Central memory CD8-positive, alpha-beta T cell (primary cell): ENCODE measurements at regions not wholly inside any gene's neighbourhood (a gene's known extent, or its start where the extent isn't known, plus 50 kb on each side); places are given as distances from the start of the nearest gene placed in this dataset.
"Not testable (repeated sequence)": the region's sequence is repeated elsewhere in the genome, so short reads cannot be mapped to it uniquely, and the experiment has no call there.

Source experiments
- ATAC-seq: fragments of 150-1000 bp; cut with Tn5 transposase; replicated peaks from 2 replicates; pipeline ENCODE4 v1.10.0; 2022; ENCODE audit warnings: mild to moderate bottlenecking, moderate FRiP score, moderate number of reproducible peaks; ENCODE audit not compliant: poor library complexity, severe bottlenecking; ENCODE audit errors: extremely low read depth
- DNase-seq, 2 donors: peaks; one replicate each; pipeline ENCODE4 v3.0.0; 2021; ENCODE audit warnings: low spot score in 2 of 2
- H3K27ac Mint-ChIP-seq: one replicate; pipeline ENCODE4 v1.8.0; 2022; ENCODE audit warnings: low read depth, mild to moderate bottlenecking, moderate library complexity, mixed read lengths
- H3K27me3 Mint-ChIP-seq: one replicate; pipeline ENCODE4 v1.8.0; 2022; ENCODE audit warnings: mixed read lengths
- H3K36me3 Mint-ChIP-seq: one replicate; pipeline ENCODE4 v1.8.0; 2022; ENCODE audit warnings: mild to moderate bottlenecking, moderate library complexity, mixed read lengths; ENCODE audit not compliant: insufficient read depth
- H3K4me1 Mint-ChIP-seq: one replicate; pipeline ENCODE4 v1.8.0; 2022; ENCODE audit warnings: mixed read lengths
- H3K4me3 Mint-ChIP-seq: one replicate; pipeline ENCODE4 v1.8.0; 2022; ENCODE audit warnings: mild to moderate bottlenecking, moderate library complexity, mixed read lengths
- H3K9me3 Mint-ChIP-seq: one replicate; pipeline ENCODE4 v1.8.0; 2022; ENCODE audit warnings: mixed read lengths

DNA sequence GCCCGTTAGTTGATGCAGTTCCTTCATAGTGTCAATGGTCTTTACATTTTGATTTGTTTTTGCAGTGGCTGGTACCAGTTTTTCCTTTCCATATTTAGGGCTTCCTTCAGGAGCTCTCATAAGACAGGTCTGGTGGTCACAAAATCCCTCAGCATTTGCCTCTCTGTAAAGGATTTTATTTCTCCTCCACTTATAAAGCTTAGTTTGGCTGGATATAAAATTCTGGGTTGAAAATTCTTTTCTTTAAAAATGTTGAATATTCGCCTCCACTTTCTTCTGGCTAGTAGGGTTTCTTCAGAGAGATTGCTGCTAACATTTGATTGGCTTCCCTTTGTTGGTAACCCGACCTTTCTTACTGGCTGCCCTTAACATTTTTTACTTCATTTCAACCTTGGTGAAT, 260.9 kb downstream of the FOXG1 start:
- not testable (repeated sequence) for H3K4me1 Mint-ChIP-seq, ATAC-seq, DNase-seq, H3K36me3 Mint-ChIP-seq, H3K27me3 Mint-ChIP-seq, H3K27ac Mint-ChIP-seq, H3K4me3 Mint-ChIP-seq
- peaks cover 36% of the 10 kb centered on the region for H3K9me3 Mint-ChIP-seq

DNA sequence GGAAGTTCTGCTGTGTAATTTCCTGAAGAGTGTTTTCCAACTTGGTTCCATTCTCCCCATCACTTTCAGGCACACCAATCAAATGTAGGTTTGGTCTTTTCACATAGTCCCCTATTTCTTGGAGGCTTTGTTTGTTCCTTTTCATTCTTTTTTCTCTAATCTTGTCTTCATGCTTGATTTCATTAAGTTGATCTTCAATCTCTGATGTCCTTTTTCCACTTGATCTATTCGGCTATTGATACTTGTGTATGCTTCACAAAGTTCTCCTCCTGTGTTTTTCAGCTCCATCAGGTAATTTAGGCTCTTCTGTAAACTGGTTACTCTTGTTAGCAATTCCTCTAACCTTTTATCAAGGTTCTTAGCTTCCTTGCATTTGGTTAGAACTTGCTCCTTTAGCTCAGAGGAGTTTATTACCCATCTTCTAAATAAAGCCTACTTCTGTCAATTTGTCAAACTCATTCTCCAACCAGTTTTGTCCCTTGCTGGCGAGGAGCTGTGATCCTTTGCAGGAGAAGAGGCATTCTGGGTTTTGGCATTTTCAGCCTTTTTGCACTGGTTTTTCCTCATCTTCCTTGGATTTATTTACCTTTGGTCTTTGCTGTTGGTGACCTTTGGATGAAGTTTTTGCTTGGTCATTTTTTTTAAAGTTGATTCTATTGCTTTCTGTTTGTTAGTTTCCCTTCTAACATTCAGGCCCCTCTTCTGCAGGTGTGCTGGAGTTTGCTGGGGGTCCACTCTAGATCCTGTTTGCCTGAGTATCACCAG, 261.5 kb downstream of the FOXG1 start:
- ATAC-seq, DNase-seq, H3K27me3 Mint-ChIP-seq, H3K36me3 Mint-ChIP-seq, H3K4me1 Mint-ChIP-seq, H3K4me3 Mint-ChIP-seq, H3K27ac Mint-ChIP-seq: not testable (repeated sequence)
- peaks cover 36% of the 10 kb centered on the region for H3K9me3 Mint-ChIP-seq

DNA sequence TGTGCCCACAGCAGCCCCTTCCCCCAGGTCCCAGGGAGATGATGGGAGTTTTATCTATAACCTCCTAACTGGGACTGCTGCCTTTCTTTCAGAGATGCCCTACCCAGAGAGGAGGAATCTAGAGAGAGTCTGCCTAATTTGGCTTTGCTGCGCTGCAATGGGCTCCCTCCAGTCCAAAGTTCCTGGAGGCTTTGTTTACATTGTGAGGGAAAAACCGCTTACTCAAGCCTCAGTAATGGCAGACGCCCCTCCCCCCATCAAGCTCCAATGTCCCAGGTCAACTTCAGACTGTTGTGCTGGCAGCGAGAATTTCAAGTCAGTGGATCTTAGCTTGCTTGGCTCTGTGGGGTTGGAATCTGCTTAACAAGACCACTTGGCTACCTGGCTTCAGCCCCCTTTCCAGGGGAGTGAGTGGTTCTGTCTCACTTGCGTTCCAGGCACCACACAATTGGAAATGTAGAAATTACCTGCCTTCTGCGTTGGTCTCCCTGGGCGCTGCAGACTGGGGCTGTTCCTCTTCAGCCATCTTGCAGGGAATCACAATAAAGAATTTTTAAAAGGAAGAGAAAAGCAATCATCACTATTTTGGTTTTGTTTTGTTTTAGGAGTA, 262.5 kb downstream of the FOXG1 start:
- Mint-ChIP-seq H3K9me3 (peaks cover 35% of the 10 kb centered on the region), H3K27ac (no peak overlapping the region), H3K4me1 (no peaks in the 10 kb centered on the region), H3K36me3 (peaks cover 2% of the 10 kb centered on the region), H3K4me3 (no peak overlapping the region), H3K27me3 (no peaks in the 10 kb centered on the region)
- no peak for DNase-seq
- no peak for ATAC-seq

DNA sequence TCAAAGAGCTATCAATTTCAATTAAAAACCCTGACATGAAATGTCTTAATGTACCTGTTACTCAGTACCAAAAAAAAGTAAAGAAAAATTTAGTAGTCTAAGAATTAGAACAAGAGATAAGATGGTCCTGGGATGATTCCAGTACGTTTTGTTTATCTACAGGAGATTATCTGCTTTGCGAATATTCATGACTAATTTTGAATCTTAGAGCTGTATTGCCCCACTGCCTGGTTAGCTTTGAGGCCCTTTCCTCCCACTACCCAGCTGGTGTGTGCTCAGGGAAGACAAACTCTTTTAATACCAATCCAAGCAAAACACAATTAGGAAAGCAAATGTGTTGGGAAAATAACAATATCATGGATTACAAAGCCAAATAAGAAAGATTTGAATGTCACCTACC, 263.5 kb downstream of the FOXG1 start:
- Mint-ChIP-seq H3K36me3 (peaks cover 2% of the 10 kb centered on the region), H3K4me3 (no peak overlapping the region), H3K4me1 (no peaks in the 10 kb centered on the region), H3K27ac (no peak overlapping the region), H3K27me3 (no peaks in the 10 kb centered on the region), H3K9me3 (peaks cover 25% of the 10 kb centered on the region)
- ATAC-seq (no peak), DNase-seq (no peak)

DNA sequence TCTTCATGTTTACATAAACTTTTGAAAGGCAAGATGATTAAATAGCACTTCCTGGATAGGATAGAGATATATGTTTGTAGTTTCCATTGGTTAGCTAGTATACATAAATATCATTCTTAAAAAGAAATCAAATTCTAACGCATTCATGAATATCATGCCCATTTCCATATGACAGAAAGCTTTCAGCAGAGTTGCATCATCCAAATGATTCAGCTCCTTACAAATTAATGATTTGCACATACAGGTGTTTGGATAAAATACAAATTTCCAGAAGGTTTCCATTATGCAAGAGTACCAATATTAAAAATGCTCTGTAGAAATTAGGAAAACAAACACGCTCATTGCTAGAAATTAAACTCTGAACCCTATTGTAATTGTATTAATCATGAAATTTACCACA, 264.4 kb downstream of the FOXG1 start:
- Mint-ChIP-seq H3K9me3 (peaks cover 27% of the 10 kb centered on the region), H3K36me3 (peaks cover 2% of the 10 kb centered on the region)
- ATAC-seq, result no peak

DNA sequence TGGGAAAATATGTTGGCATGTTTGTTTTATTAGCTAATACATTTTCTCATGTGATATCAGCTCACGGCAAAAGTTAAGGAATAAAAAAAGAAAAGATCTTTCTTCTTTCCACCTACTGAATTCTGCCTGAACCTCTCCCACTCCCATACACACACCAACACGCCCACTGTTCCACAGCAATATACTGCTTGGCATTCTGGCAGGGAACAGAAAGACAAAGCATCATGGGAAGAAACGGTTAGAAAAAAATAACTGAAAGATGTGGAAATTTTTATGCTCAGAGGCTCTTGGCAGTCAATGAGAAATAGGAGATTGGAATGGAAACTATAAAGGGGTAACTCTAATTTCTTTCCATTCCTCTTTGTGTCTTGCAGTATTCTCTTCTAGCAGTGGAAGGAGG, 268.5 kb downstream of the FOXG1 start:
- Mint-ChIP-seq H3K4me3 (no peak overlapping the region), H3K36me3 (no peaks in the 10 kb centered on the region), H3K9me3 (peaks cover 16% of the 10 kb centered on the region), H3K4me1 (no peaks in the 10 kb centered on the region), H3K27ac (no peak overlapping the region), H3K27me3 (no peaks in the 10 kb centered on the region)
- no peak for DNase-seq
- no peak for ATAC-seq

More for the DNA sequence above, 264.4 kb downstream of the FOXG1 start:
- Mint-ChIP-seq H3K27me3 (no peaks in the 10 kb centered on the region), H3K4me1 (no peaks in the 10 kb centered on the region), H3K4me3 (no peak overlapping the region), H3K27ac (no peak overlapping the region)
- DNase-seq, result no peak

DNA sequence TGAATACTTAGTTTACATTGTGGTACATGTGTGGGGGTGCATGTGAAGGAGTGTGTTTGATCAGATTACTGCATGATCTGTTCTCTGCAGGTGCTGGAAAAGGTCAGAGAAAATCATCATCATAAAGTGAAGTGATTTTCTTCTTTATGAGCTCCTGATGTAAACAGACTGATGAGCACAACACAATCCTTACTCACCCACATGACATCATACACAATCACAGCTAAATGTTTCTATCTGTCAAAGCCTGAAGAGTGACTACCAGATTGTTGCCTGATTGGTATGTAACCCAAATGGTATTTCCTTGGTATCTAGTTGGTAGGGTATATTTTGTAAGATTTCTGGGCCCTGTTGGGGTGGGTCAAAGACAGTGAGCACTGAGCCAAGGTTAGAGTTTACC, 270.8 kb downstream of the FOXG1 start:
- ATAC-seq (no peak), DNase-seq (no peak)
- Mint-ChIP-seq H3K27me3 (no peaks in the 10 kb centered on the region), H3K27ac (no peak overlapping the region), H3K36me3 (no peaks in the 10 kb centered on the region), H3K9me3 (peaks cover 30% of the 10 kb centered on the region), H3K4me3 (no peak overlapping the region), H3K4me1 (no peaks in the 10 kb centered on the region)

DNA sequence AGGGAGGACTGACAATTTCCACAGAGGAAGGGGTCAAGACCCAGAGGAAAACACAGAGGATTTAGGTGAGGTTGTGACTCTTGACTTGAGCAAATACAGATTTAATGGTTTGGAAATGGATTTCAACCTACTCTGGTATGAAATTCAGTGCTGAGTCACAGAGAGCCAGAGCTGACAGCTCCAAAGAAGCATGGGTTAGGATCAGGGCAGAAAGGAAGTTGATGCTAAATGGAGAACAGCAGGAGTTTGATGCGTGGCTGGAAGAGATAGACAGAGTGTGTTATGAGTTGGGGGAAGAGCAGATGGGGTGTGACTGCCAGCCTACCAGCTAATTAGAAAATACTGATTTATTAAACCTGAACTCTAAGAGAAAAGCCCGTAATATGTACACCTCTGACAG, 272.6 kb downstream of the FOXG1 start:
- DNase-seq, result no peak
- Mint-ChIP-seq H3K4me3 (no peak overlapping the region), H3K36me3 (no peaks in the 10 kb centered on the region), H3K27me3 (no peaks in the 10 kb centered on the region), H3K27ac (no peak overlapping the region), H3K9me3 (peaks cover 30% of the 10 kb centered on the region), H3K4me1 (no peaks in the 10 kb centered on the region)
- ATAC-seq, result no peak

DNA sequence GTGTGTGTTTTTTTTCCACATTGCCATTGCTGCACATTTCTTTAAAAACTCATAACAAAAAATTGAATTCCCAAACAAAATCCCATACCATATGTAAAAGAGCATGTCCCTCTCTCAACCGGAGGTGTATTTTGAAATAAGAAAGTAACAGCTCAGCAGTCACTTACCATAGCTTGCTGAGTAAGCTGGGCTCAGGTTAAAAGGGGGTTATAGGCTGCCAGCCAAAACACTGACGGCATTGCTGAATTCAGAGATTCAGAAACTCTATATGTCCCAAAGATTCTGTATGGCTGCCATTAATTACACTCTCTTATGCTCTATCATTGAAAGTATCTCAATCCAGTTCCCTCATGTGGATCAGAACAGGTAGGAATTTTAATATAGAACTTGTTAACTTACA, 276.0 kb downstream of the FOXG1 start:
- ATAC-seq, result no peak
- Mint-ChIP-seq H3K27ac (no peak overlapping the region), H3K36me3 (no peaks in the 10 kb centered on the region), H3K4me1 (no peaks in the 10 kb centered on the region), H3K27me3 (no peaks in the 10 kb centered on the region), H3K9me3 (peaks cover 24% of the 10 kb centered on the region), H3K4me3 (no peak overlapping the region)
- no peak for DNase-seq

DNA sequence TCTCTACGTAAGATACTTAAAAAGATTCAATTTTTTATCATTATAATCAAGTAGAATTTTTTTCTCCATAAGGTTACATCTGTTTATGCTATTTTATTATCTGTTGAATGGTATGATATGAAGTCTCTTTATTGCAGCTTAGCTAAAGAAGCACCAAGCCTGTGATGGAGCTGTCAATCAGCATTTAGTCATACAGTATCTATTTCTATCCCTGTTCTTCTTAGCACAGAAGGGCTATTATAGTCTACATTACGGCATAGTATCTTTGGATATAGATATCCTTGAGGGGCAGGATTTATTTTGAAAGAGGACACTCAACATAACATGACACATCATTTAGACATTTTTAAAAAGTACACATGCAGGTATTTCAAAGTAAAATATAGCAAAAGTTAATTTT, 277.1 kb downstream of the FOXG1 start:
- Mint-ChIP-seq H3K4me3 (no peak overlapping the region), H3K9me3 (peaks cover 31% of the 10 kb centered on the region), H3K36me3 (no peaks in the 10 kb centered on the region), H3K27me3 (no peaks in the 10 kb centered on the region), H3K4me1 (no peaks in the 10 kb centered on the region), H3K27ac (no peak overlapping the region)
- no peak for DNase-seq
- ATAC-seq, result no peak

DNA sequence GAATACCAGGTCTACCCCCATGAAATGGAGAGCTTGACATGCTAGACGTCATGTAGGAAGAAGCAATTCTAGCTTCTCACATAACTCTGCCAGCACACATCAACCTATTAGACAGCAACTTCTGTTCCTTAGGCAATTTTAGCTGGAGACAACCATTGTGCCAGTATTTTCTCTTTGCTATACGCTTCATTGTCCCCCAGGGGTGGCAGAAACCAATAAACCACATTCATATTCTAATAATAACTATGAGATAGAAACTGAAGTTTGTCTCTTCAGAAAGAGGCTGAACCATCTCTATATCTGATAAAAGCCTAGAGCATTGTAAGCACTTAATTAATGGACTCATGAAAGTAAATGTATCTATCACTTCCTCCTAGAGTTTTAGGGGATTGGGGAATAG, 278.6 kb downstream of the FOXG1 start:
- Mint-ChIP-seq H3K27me3 (no peaks in the 10 kb centered on the region), H3K9me3 (peaks cover 25% of the 10 kb centered on the region), H3K36me3 (no peaks in the 10 kb centered on the region), H3K4me1 (no peaks in the 10 kb centered on the region), H3K27ac (no peak overlapping the region), H3K4me3 (no peak overlapping the region)
- ATAC-seq (no peak), DNase-seq (no peak)

DNA sequence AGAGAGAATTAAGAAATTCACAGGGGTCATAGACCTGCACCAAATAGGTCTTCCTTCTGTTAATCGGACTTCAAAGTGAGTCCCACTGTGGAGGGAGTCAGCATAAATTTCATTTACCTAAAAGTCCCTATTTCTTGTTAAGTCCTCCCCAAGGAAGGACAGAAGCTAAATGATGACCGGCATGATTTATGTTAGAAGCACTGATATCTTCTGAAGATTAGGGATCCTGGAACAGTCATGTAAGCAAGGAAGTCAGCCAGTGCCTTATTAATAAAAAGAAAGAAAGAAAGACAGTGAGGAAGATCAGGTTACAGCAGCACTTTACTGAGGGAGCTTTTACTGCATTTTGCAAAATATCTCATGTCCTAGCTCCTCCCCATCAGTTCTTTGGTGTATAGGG, 287.5 kb downstream of the FOXG1 start:
- Mint-ChIP-seq H3K4me3 (no peak overlapping the region), H3K27me3 (no peaks in the 10 kb centered on the region), H3K36me3 (no peaks in the 10 kb centered on the region), H3K9me3 (peaks cover 6% of the 10 kb centered on the region), H3K4me1 (no peaks in the 10 kb centered on the region), H3K27ac (no peak overlapping the region)
- DNase-seq (no peak), ATAC-seq (no peak)

DNA sequence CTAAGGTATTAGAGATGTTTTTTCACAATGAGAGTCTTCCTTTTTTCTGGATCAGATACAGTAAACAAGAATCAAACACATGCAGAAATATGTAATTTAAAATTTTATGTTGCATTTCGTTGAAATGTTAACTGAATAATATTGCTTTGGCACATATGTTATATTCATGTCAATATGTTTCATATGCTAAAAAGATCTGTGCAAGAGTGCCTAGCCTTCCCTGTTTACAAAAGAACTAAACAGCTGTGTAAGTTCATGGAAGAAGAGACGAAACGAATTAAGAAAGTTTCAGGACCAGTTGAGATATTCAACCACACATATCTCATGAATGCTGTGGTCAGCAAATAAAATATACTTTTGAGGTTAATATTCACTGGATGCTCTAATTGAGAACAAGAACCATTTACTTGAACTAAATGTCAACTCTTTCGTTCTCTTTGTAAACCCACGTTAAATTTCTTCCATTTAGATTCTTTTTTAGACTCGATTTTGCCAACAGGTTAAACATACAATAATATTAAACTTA, 289.5 kb downstream of the FOXG1 start:
- no peaks in the 10 kb centered on the region for H3K27me3 Mint-ChIP-seq
- no peak for DNase-seq
- H3K4me3 Mint-ChIP-seq, result no peak overlapping the region
- H3K27ac Mint-ChIP-seq, result no peak overlapping the region
- no peaks in the 10 kb centered on the region for H3K4me1 Mint-ChIP-seq
- no peaks in the 10 kb centered on the region for H3K36me3 Mint-ChIP-seq
- ATAC-seq, result no peak
- H3K9me3 Mint-ChIP-seq, result peaks cover 9% of the 10 kb centered on the region
